Smooth muscle cell (in vitro differentiated cells): ENCODE measurements at regions not wholly inside any gene's neighbourhood (a gene's known extent, or its start where the extent isn't known, plus 50 kb on each side); places are given as distances from the start of the nearest gene placed in this dataset.

Experiments used
- DNase-seq: peaks from one replicate; lab custom pipeline; 2025; ENCODE audit not compliant: unreplicated experiment; lab: John Stamatoyannopoulos, UW
- H2AFZ ChIP-seq: fragments of 200-600 bp; sonication (generic); 2 replicates; pipeline ENCODE4 v1.6.0; 2016; ENCODE audit warnings: antibody characterized with exemption, low read depth, mild to moderate bottlenecking
- H3F3A ChIP-seq: fragments of 200-600 bp; sonication (generic); 2 replicates; pipeline ENCODE4 v1.6.0; 2017; ENCODE audit warnings: antibody characterized with exemption, low read depth
- H3K27ac ChIP-seq: fragments of 200-600 bp; sonication (generic); 2 replicates; pipeline ENCODE4 v1.5.1; 2016; ENCODE audit warnings: low read depth, mild to moderate bottlenecking
- H3K27me3 ChIP-seq: fragments of 200-600 bp; sonication (generic); 2 replicates; pipeline ENCODE4 v1.6.1; 2016; ENCODE audit warnings: low read depth, mild to moderate bottlenecking
- H3K36me3 ChIP-seq: fragments of 200-600 bp; sonication (generic); 2 replicates; pipeline ENCODE4 v1.5.1; 2016; ENCODE audit warnings: low read depth
- H3K4me1 ChIP-seq: fragments of 200-600 bp; sonication (generic); 2 replicates; pipeline ENCODE4 v1.5.1; 2016; ENCODE audit warnings: low read depth
- H3K4me2 ChIP-seq: fragments of 200-600 bp; sonication (generic); 2 replicates; pipeline ENCODE4 v1.6.0; 2016; ENCODE audit warnings: mild to moderate bottlenecking
- H3K4me3 ChIP-seq: fragments of 200-600 bp; sonication (generic); 2 replicates; pipeline ENCODE4 v1.5.1; 2016; ENCODE audit warnings: mild to moderate bottlenecking
- H3K79me2 ChIP-seq: fragments of 200-600 bp; sonication (generic); 2 replicates; pipeline ENCODE4 v1.6.0; 2016; ENCODE audit warnings: low read depth, mild to moderate bottlenecking
- H3K9ac ChIP-seq: fragments of 200-600 bp; sonication (generic); 2 replicates; pipeline ENCODE4 v1.6.0; 2016; ENCODE audit warnings: low read depth
- H3K9me3 ChIP-seq: fragments of 200-600 bp; sonication (generic); replicated peaks from 2 replicates; pipeline ENCODE4 v1.5.1; 2016; ENCODE audit warnings: low read depth
- H4K20me1 ChIP-seq: fragments of 200-600 bp; sonication (generic); 2 replicates; pipeline ENCODE4 v1.6.0; 2016; ENCODE audit warnings: low read depth
- CTCF ChIP-seq: fragments of 200-600 bp; sonication (generic); IDR thresholded peaks from 2 replicates; pipeline ENCODE4 v1.5.1; 2017; ENCODE audit warnings: borderline replicate concordance, mild to moderate bottlenecking, antibody characterized with exemption; ENCODE audit not compliant: insufficient read depth, poor library complexity, severe bottlenecking
- WGBS: methylation state at CpG from one replicate; pipeline ENCODE4 v1.1.7; 2016; ENCODE audit warnings: low lambda C conversion rate; 5-methylcytosine and 5-hydroxymethylcytosine counted together

GRCh38 chr2:167386694-167387093 lies 498.4 kb downstream of the XIRP2 start:
- Histone ChIP-seq H3F3A (no peaks in the 10 kb centered on the region), H3K27ac (no peak overlapping the region), H3K4me3 (no peak overlapping the region), H3K27me3 (no peaks in the 10 kb centered on the region), H3K36me3 (no peaks in the 10 kb centered on the region), H2AFZ (no peak overlapping the region), H3K4me1 (peaks cover 16% of the 10 kb centered on the region), H3K9me3 (no peaks in the 10 kb centered on the region), H3K79me2 (no peaks in the 10 kb centered on the region), H3K4me2 (no peak overlapping the region), H3K9ac (no peak overlapping the region), H4K20me1 (no peaks in the 10 kb centered on the region)
- no peak for DNase-seq
- 88% methylated on average over 4 of the region's 4 CpGs for WGBS
- no peak for TF ChIP-seq CTCF

- H3F3A ChIP-seq = no peaks in the 10 kb centered on the region
- H3K9ac ChIP-seq = no peak overlapping the region
- no peak overlapping the region for H3K4me3 ChIP-seq
- H3K4me1 ChIP-seq = peaks cover 9% of the 10 kb centered on the region
- no peak for DNase-seq
- H3K27me3 ChIP-seq = no peaks in the 10 kb centered on the region
- H3K9me3 ChIP-seq = no peaks in the 10 kb centered on the region
- TF ChIP-seq CTCF = no peak
- no peaks in the 10 kb centered on the region for H4K20me1 ChIP-seq
- no peaks in the 10 kb centered on the region for H3K79me2 ChIP-seq
- H3K4me2 ChIP-seq = no peak overlapping the region
- no peak overlapping the region for H3K27ac ChIP-seq
- H3K36me3 ChIP-seq = no peaks in the 10 kb centered on the region
- 87% methylated on average over 8 of the region's 8 CpGs for WGBS
- H2AFZ ChIP-seq = no peak overlapping the region
These were observed 495.4 kb downstream of the XIRP2 start for GRCh38 chr2:167383610-167384194.

GRCh38 chr2:167381349-167381748 lies 493.1 kb downstream of the XIRP2 start:
- Histone ChIP-seq H3K4me3 (no peak overlapping the region), H3K27ac (no peak overlapping the region), H3F3A (no peaks in the 10 kb centered on the region), H2AFZ (no peak overlapping the region), H3K9ac (no peak overlapping the region), H3K79me2 (no peaks in the 10 kb centered on the region), H3K4me2 (no peak overlapping the region), H4K20me1 (no peaks in the 10 kb centered on the region), H3K4me1 (no peaks in the 10 kb centered on the region), H3K36me3 (no peaks in the 10 kb centered on the region), H3K27me3 (no peaks in the 10 kb centered on the region), H3K9me3 (no peaks in the 10 kb centered on the region)
- no peak for TF ChIP-seq CTCF
- WGBS = 93% methylated on average over 2 of the region's 2 CpGs
- no peak for DNase-seq

GRCh38 chr2:167380555-167380954 lies 492.3 kb downstream of the XIRP2 start:
- Histone ChIP-seq H4K20me1 (no peaks in the 10 kb centered on the region), H3K4me2 (no peak overlapping the region), H3F3A (no peaks in the 10 kb centered on the region), H2AFZ (no peak overlapping the region), H3K27me3 (no peaks in the 10 kb centered on the region), H3K79me2 (no peaks in the 10 kb centered on the region), H3K27ac (no peak overlapping the region), H3K9ac (no peak overlapping the region), H3K9me3 (no peaks in the 10 kb centered on the region), H3K36me3 (no peaks in the 10 kb centered on the region), H3K4me3 (no peak overlapping the region), H3K4me1 (no peaks in the 10 kb centered on the region)
- TF ChIP-seq CTCF = no peak
- WGBS = 68% methylated on average over 4 of the region's 4 CpGs
- no peak for DNase-seq
